Nephron (organoid): ENCODE measurements at regions not wholly inside any gene's neighbourhood (a gene's known extent, or its start where the extent isn't known, plus 50 kb on each side); places are given as distances from the start of the nearest gene placed in this dataset.

Experiments
- H3K27ac Mint-ChIP-seq, 3 experiments: 2 replicates each; pipeline ENCODE4 v1.8.0; 2020; ENCODE audit warnings: mixed read lengths in 3 of 3, mild to moderate bottlenecking in 2 of 3, moderate library complexity in 1 of 3
- H3K27me3 Mint-ChIP-seq: 2 replicates; pipeline ENCODE4 v1.8.0; 2021; ENCODE audit warnings: low read depth, mild to moderate bottlenecking, moderate library complexity, mixed read lengths
- H3K36me3 Mint-ChIP-seq: 2 replicates; pipeline ENCODE4 v1.8.0; 2020; ENCODE audit warnings: low read depth, mixed read lengths
- H3K4me1 Mint-ChIP-seq: 2 replicates; pipeline ENCODE4 v1.8.0; 2020; ENCODE audit warnings: mixed read lengths
- H3K4me3 Mint-ChIP-seq, 3 experiments: 2 replicates each; pipeline ENCODE4 v1.8.0; 2020; ENCODE audit warnings: mild to moderate bottlenecking in 3 of 3, mixed read lengths in 3 of 3, moderate library complexity in 2 of 3
- H3K9me3 Mint-ChIP-seq: 2 replicates; pipeline ENCODE4 v1.8.0; 2020; ENCODE audit warnings: mixed read lengths
- TF ChIP-seq, protein P1 (sequence below), 3 experiments: fragments of 200-600 bp; sonication (generic); IDR thresholded peaks; one replicate each; pipeline ENCODE4 v1.5.0; 2021; ENCODE audit warnings: antibody characterized with exemption in 3 of 3; ENCODE audit not compliant: unreplicated experiment in 3 of 3

DNA sequence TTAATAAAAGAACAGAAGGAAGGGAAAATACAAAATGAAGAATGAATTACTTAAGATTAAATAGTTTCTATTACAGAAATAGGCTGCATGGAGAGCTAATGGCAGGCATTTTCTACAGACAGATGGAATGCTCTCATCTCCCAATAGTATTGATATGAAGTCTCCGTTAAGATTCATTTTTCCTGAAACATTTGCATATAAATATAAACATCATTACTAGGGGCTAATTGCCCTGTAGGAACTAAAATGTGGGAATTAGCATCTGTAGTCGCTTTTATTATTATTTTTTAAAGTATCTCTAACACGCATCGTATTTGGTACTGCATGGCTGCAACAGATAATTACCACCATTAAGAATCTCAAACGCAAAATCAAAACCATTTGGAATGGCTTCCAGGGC lies 2275.5 kb downstream of the MAT2B start:
- no peaks in the 10 kb centered on the region for H3K9me3 Mint-ChIP-seq
- H3K27ac Mint-ChIP-seq, result no peak overlapping the region
- TF ChIP-seq, protein P1, sequence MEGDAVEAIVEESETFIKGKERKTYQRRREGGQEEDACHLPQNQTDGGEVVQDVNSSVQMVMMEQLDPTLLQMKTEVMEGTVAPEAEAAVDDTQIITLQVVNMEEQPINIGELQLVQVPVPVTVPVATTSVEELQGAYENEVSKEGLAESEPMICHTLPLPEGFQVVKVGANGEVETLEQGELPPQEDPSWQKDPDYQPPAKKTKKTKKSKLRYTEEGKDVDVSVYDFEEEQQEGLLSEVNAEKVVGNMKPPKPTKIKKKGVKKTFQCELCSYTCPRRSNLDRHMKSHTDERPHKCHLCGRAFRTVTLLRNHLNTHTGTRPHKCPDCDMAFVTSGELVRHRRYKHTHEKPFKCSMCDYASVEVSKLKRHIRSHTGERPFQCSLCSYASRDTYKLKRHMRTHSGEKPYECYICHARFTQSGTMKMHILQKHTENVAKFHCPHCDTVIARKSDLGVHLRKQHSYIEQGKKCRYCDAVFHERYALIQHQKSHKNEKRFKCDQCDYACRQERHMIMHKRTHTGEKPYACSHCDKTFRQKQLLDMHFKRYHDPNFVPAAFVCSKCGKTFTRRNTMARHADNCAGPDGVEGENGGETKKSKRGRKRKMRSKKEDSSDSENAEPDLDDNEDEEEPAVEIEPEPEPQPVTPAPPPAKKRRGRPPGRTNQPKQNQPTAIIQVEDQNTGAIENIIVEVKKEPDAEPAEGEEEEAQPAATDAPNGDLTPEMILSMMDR (IDR thresholded peaks at IDR 0.05; ENCODE audit: unreplicated experiment in 3 of 3), result no peak
- no peaks in the 10 kb centered on the region for H3K4me1 Mint-ChIP-seq
- H3K36me3 Mint-ChIP-seq, result no peaks in the 10 kb centered on the region
- H3K4me3 Mint-ChIP-seq, result no peak overlapping the region
- no peaks in the 10 kb centered on the region for H3K27me3 Mint-ChIP-seq

- Mint-ChIP-seq H3K36me3 (no peaks in the 10 kb centered on the region), H3K27me3 (no peaks in the 10 kb centered on the region), H3K27ac (no peak overlapping the region), H3K9me3 (no peaks in the 10 kb centered on the region), H3K4me3 (no peak overlapping the region), H3K4me1 (no peaks in the 10 kb centered on the region)
- TF ChIP-seq, protein P1 (IDR thresholded peaks at IDR 0.05; ENCODE audit: unreplicated experiment in 3 of 3), result no peak
These were observed 2276.3 kb downstream of the MAT2B start for GRCh38 chr5:165781738-165782137.

DNA sequence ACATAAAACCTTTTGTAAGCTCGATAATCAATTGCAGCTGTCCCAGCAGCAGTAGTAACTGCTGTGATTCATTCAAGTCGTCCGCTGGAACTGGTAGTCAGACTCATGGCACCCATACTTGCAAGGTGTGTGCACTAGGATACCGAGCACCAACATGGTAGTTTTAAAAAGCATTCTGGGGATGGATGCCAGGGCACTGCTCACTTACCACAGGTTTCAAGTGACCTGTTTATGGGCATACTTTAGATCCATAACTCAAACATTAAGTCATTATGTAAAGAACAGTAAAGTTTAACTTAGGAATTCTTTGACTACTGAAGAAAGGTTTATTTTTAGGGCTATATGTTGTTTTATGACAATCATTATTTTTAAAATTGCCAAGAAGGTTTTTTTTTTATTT lies 2277.6 kb downstream of the MAT2B start:
- H3K4me1 Mint-ChIP-seq, result no peaks in the 10 kb centered on the region
- TF ChIP-seq, protein P1 (IDR thresholded peaks at IDR 0.05; ENCODE audit: unreplicated experiment in 3 of 3), result no peak
- no peaks in the 10 kb centered on the region for H3K27me3 Mint-ChIP-seq
- H3K27ac Mint-ChIP-seq, result no peak overlapping the region
- no peaks in the 10 kb centered on the region for H3K36me3 Mint-ChIP-seq
- H3K9me3 Mint-ChIP-seq, result no peaks in the 10 kb centered on the region
- H3K4me3 Mint-ChIP-seq, result no peak overlapping the region

- no peaks in the 10 kb centered on the region for H3K27me3 Mint-ChIP-seq
- no peaks in the 10 kb centered on the region for H3K9me3 Mint-ChIP-seq
- no peak overlapping the region for H3K27ac Mint-ChIP-seq
- TF ChIP-seq, protein P1 (IDR thresholded peaks at IDR 0.05; ENCODE audit: unreplicated experiment in 3 of 3), result no peak
- H3K36me3 Mint-ChIP-seq, result no peaks in the 10 kb centered on the region
- no peak overlapping the region for H3K4me3 Mint-ChIP-seq
- no peaks in the 10 kb centered on the region for H3K4me1 Mint-ChIP-seq
These were observed 2280.7 kb downstream of the MAT2B start for GRCh38 chr5:165786073-165786472.

DNA sequence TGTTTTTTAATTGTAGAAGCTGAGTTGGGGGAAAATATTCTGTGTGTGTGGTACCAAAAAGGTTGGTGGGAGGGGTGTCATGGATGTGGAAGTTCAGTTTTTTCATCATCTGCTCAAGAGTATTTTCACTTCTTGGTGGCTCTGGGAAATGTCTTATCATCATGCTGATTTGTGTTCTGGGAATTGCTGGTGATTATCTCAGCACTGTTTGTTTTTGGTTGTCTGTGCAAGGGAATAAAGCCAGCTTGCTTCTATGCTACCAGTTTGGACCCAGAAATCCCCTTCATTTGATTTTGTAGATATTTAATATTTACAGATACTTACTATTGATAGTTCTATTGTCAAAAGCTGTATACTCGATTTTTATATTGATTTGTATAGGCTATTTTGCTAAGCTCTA lies 2289.7 kb downstream of the MAT2B start:
- Mint-ChIP-seq H3K4me1 (no peaks in the 10 kb centered on the region), H3K36me3 (no peaks in the 10 kb centered on the region), H3K9me3 (peaks cover 7% of the 10 kb centered on the region)

GRCh38 chr5:165805756-165806155 lies 2300.3 kb downstream of the MAT2B start:
- TF ChIP-seq, protein P1 (IDR thresholded peaks at IDR 0.05; ENCODE audit: unreplicated experiment in 3 of 3), result peak in 1 of 3 experiments; percentile 14
- no peaks in the 10 kb centered on the region for H3K9me3 Mint-ChIP-seq
- H3K4me3 Mint-ChIP-seq, result no peak overlapping the region
- H3K27ac Mint-ChIP-seq, result no peak overlapping the region
- H3K36me3 Mint-ChIP-seq, result no peaks in the 10 kb centered on the region
- no peaks in the 10 kb centered on the region for H3K27me3 Mint-ChIP-seq
- no peaks in the 10 kb centered on the region for H3K4me1 Mint-ChIP-seq

More for the DNA sequence above, 2289.7 kb downstream of the MAT2B start:
- Mint-ChIP-seq H3K27me3 (no peaks in the 10 kb centered on the region), H3K4me3 (no peak overlapping the region), H3K27ac (no peak overlapping the region)
- TF ChIP-seq, protein P1 (IDR thresholded peaks at IDR 0.05; ENCODE audit: unreplicated experiment in 3 of 3), result no peak
